ENCODE measurements at regions not wholly inside any gene's neighbourhood (a gene's known extent, or its start where the extent isn't known, plus 50 kb on each side); places are given as distances from the start of the nearest gene placed in this dataset.
"Not testable (repeated sequence)": the region's sequence is repeated elsewhere in the genome, so short reads cannot be mapped to it uniquely, and the experiment has no call there.

- no peak for TF ChIP-seq CTCF (IDR thresholded peaks at IDR 0.05; ENCODE audit: insufficient read depth, low read length)
- H3K4me3 ChIP-seq (ENCODE audit: low read depth, low read length) = no peak overlapping the region
- DNase-seq (ENCODE audit: low read depth) = peak; percentile 98
Observed at GRCh38 chr15:67927501-67928168, 87.8 kb upstream of the RNU6-1 start.

- peak; percentile 64 for DNase-seq (ENCODE audit: low read depth)
- TF ChIP-seq CTCF (IDR thresholded peaks at IDR 0.05; ENCODE audit: insufficient read depth, low read length) = no peak
- H3K4me3 ChIP-seq (ENCODE audit: low read depth, low read length) = no peak overlapping the region
Observed at GRCh38 chr15:67928666-67929065, 88.8 kb upstream of the RNU6-1 start.

GRCh38 chr15:67930720-67931119 is 90.9 kb upstream of the RNU6-1 start:
- DNase-seq (ENCODE audit: low read depth) = no peak
- TF ChIP-seq CTCF (IDR thresholded peaks at IDR 0.05; ENCODE audit: insufficient read depth, low read length) = no peak
- no peak overlapping the region for H3K4me3 ChIP-seq (ENCODE audit: low read depth, low read length)

GRCh38 chr15:67931861-67932260 is 92.0 kb upstream of the RNU6-1 start:
- TF ChIP-seq CTCF (IDR thresholded peaks at IDR 0.05; ENCODE audit: insufficient read depth, low read length) = no peak
- no peak overlapping the region for H3K4me3 ChIP-seq (ENCODE audit: low read depth, low read length)
- peak; percentile 32 for DNase-seq (ENCODE audit: low read depth)

GRCh38 chr15:67934126-67934525 is 94.3 kb upstream of the RNU6-1 start:
- not testable (repeated sequence) for DNase-seq (ENCODE audit: low read depth); H3K4me3 ChIP-seq (ENCODE audit: low read depth, low read length)

- TF ChIP-seq CTCF (IDR thresholded peaks at IDR 0.05; ENCODE audit: insufficient read depth, low read length) = no peak
- H3K4me3 ChIP-seq (ENCODE audit: low read depth, low read length) = no peak overlapping the region
- no peak for DNase-seq (ENCODE audit: low read depth)
Observed at GRCh38 chr15:67935244-67935643, 95.4 kb upstream of the RNU6-1 start.

- no peak for TF ChIP-seq CTCF (IDR thresholded peaks at IDR 0.05; ENCODE audit: insufficient read depth, low read length)
- no peak overlapping the region for H3K4me3 ChIP-seq (ENCODE audit: low read depth, low read length)
- DNase-seq (ENCODE audit: low read depth) = no peak
Observed at GRCh38 chr15:67936258-67936657, 96.4 kb upstream of the RNU6-1 start.
